GM19438 (cell line): ENCODE measurements at regions not wholly inside any gene's neighbourhood (a gene's known extent, or its start where the extent isn't known, plus 50 kb on each side); places are given as distances from the start of the nearest gene placed in this dataset.

ENCODE experiments used
- ATAC-seq: cut with Tn5 transposase; IDR thresholded peaks from one replicate; pipeline ENCODE4 v1.9.1; 2021; ENCODE audit warnings: low read depth; ENCODE audit not compliant: unreplicated experiment

DNA sequence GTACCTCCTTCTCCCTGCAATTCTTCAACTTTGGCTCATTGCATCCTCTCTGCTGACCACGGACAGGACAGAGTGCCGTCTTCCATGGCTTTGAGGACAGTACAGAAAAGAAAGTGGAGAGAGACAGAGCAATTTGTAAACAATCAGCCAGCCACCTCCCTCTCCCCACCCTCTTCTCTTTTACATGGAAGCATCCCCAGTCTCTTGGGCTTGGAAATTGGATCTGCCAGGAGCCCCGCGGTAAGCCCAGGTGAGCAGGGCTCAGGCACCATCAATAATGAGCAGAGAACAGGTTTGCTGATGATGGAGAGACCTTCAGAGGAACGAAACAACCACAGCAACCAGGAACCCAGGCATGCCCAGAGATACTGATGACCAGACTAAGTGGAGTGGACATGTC lies 194.9 kb upstream of the TNRC6C start:
- ATAC-seq: no peak

DNA sequence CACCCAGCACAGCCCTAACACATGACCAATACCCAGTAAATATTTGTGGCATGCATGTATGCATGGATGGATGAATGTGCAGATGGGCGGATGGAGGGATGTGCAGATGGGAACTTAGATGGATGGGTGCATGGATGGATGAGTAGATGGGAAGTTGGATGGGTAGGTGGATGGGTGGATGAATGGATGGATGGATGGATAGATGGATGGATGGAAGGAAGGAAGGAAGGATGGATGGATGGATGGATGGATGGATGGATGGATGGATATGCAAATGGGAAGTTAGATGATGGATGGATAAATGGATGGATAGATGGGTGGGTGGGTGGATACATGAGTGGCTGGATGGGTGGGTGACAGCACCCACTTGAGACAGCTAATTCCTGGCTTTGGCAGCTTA lies 193.2 kb upstream of the TNRC6C start:
- ATAC-seq: no peak

DNA sequence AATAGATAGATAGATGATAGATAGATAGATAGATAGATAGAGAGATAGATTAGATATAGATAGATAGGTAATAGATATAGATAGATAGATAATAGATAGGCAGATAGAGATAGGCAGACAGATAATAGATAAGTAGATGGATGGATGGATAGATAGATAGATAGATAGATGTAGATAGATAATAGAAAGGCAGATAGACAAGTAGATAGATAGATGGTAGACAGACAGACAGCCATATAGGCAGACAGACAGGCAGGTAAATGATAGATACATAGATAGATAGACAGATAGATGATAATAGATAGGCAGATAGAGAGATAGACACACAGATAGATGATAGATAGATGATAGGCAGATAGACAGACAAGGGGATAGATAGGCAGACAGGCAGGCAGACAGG lies 191.4 kb upstream of the TNRC6C start:
- no peak for ATAC-seq

DNA sequence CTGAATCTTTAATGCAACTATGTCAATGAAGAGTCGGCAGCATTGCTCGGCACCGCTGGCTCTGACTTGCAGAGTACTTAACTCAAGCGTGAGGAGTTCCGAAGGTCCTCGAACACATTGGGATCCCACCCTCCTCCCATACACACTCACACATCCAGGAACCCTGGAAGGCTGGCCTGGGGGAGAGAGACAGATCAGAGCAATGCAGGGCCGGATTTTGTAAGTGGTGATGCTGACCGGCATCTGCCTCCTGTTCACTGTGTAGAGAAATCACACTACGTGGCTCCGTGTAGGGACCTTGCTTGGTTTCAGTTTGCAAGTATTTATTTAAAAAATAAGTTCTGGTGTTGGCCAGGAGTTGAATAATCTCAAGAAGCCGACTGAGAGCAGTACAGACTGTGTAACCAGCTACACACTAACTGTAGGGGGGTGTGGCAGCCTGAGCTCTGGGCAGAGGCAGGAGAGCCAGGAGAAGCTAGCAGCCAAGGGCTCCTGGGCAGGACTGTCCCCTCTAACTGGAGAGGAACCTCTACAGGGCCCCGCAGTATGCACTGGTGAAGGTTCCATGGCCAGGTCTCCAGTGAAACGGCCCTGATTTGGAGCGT lies 190.2 kb upstream of the TNRC6C start:
- ATAC-seq: no peak

DNA sequence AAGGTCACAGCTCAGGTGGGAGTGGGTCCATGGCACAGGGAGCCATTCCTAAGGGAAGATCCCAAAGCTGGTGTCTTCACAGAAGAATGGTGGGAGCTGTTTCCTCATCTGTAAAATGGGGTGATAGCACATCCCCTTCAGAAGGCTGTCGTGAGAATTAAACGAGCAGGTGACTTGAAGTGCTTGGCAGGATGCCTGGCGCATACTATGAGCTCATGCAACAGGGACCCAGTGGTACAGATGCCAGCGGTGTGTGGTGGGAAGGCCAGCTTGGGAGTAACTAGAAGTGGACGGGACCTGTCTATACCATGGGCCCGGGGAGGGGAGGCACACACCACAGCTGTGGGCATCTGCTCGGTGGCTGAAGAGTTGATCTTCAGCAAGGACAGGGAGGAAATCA lies 189.3 kb upstream of the TNRC6C start:
- no peak for ATAC-seq

DNA sequence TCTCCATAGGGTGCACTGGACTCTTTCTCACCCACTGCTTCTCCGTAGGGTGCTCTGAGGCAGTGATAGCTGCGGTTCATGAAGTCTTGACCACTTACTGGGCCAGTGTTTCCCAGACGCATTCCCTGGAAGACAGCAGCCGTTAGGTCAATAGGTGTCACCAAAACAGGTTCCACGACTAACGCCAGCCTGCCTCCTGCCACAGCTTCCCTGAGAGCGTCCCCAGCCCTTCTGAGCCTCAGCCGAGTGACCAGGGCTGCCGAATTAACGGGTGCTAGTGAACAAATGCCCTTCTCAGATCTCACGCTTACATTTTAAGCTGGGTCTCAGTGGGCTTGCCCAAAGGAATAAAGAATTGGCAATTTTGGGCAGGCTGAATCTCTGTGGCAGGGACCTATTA lies 188.7 kb upstream of the TNRC6C start:
- no peak for ATAC-seq

DNA sequence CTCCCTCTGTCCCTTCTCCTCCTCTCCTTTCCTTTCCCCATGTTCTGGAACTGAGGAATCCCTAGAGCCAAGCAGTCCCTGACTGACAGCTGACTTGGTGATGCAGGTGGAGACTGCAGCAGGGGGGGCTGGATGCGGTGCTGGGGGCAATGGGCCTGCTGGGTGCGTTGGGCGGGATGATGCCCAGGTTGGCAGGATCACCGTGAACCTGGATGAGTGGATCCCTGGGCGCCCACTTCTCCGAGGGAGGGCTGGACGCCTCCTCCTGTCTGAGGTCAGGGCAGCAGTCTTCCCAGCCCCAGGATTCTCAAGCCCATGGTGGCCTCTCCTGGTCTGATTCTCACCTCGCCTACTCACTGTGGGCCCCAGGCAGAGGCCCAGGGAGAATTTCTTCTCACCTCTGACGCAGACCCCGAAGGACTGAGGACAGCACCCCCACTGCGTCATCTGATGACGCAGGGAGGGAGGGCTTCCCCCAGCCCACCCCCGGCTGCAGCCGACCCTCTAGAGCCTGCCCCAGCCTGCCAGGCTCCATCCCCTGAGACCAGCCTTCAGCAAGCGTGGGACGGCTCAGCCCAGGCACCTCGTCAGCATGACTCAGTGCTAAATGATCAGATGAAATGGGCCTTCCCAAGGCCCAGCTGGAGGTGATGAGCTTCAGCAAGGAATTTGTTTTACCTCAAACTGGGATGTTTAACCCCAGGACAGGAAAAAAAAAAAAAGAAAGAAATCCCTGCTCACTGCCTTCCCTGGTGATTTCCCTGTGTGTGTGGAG lies 188.0 kb upstream of the TNRC6C start:
- ATAC-seq: no peak

DNA sequence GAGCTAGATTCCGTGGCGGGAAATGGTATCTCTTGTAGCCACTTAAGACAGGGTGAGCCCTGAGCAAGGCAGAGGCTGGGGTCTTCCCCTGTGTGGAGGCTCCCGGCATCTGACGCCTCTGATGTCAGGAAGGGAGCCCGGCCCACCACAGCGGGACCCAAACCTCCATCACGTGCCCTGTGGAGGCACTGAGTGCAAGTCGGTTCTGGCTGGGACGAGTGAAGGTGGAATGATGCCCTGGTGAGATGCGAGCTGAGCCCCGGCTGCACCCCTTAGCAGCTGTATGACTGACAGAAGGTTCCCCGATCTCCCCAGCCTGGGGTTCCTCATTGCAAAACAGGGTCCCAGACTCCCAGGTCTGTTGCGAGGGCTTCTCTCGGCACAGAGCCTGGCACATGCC lies 187.4 kb upstream of the TNRC6C start:
- no peak for ATAC-seq

DNA sequence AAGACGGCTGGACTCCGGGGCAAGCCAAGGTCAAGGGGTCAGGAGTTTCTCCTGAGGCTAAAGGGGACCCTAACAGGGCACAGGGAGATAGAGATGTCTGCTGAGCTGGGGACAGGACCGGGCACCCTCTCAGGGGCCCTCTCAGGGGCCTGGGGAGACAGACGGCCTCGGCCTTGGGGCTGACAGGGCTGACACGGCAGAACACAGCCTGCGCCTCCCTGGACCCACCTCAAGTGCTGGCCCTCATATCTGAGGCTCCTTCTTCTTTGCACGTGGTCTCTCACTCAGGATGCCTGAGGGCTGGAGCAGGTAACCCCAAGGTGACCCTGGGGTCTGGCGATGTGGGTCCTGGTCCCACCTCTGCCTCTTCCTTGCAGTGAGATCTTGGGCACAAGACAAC lies 186.9 kb upstream of the TNRC6C start:
- ATAC-seq: no peak

DNA sequence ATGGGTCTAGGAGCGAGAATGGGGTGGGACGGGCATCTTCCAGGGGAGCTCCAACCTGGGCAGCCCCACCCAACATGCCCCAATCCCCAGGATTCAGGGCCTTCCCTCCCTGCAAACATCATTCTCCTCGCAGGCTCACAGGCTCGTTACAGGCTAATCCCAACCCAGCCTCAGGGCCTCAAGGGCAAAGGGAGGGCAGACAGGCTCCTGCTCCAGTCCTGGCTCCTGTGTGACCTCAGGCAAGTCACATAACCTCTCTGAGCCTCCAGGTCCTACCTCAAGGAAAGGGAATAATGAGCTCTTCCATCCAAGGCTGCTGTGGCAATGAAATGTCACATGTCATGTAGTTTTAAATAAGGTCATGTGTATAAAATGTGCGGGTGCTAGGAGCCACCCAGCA lies 186.5 kb upstream of the TNRC6C start:
- no peak for ATAC-seq

DNA sequence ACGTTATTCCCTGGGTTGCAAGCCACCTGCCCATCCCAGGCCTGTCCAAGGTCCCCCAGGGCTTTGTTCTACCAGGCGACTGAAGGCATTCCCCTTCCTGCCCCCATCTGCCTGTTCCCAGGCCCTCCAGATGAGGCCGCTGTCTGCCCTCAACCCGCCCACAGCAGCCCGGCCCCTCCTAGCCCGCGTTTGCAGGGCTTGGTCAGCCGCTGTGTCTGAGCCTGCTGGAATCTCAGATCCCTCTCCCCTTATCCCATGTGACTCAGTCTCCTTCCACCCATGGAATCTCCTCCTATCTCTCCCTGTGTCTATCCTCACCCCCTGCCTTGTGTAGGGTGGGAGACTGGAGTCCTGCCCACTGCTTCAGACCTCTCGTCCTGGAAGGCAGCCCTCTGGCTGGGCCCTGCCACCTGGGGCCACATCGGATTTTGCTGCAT lies 186.0 kb upstream of the TNRC6C start:
- ATAC-seq: no peak

DNA sequence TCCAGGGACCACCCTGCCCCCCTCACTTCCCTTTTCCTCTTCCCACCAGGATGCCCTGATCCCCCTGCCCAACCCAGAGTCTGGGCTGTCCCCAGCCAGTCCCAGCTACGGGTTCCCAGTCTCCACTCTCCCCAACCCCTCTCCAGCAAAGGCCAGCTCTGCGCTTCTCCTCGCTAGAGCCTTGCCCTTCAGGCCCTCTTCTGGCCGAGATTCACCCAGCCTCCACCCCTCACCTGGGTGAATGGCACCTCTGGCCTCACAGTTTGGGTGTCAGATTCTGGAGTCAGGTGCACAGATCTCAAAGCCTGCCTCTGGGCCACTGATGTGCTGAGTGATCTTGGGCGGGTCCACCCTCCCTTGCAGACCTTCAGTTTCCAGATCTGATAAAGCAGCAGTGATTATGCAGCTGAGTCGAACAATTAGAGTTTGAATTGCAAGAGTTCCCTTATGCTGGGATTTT lies 185.6 kb upstream of the TNRC6C start:
- ATAC-seq: no peak

DNA sequence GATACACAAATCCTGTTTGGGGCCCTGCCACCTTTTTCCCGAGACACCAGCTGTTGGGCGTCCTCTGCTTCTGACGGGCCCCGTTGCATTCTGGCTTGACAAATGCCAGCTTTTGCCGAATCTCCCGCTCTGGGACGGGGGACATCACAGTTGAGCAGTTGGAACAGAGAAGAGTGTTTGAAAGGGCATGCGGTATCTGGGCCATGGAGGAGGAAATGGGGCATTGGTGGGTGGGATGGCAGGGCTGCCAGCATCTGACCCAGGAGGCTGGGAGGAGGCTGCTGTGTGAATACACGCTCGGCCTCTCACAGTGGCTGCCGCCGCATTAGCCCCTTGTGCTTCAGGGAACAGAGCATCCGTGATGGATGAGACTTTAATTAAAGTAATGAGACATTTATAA lies 184.3 kb upstream of the TNRC6C start:
- no peak for ATAC-seq

DNA sequence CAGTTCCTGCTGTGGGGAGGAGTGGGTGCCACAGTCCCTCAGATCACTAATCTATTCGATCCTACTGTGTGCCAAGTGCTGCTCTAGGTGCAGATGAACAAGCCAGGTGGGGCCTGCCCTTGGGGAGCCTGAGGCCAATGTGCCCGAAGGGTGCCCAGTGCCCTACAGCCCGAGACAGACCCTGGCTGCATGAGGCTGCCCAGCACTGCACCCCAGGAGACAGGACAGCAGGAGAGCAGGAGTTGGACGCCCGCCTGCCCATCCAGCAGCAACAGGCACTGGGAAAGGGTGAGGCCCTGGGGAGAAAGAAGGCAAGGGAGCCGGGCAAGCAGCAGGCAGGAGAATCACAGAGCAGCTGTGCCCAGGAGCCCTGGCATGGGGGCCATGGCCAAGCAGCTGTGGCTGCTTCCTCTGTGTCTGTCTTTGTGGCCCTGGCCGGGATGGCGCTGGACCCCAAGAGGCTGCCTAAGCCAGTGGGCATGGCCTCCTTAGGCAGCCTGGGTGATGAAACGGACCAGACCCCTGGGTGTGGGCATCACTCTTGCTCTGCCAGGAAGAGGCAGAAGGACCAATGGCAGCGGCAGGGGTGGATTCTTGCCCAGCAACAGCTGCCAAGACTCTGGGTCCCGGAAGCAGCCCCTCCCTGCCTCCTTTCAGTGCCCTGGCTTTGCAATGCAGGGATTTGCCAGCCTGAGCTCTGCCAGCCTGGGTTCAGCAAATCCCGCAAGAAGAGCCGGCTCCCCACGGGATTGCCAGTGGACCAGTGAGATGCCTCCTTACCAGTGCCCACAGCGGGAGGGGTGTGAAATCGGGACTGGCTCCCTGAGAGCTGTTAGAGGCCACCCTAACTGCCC lies 179.6 kb upstream of the TNRC6C start:
- no peak for ATAC-seq

DNA sequence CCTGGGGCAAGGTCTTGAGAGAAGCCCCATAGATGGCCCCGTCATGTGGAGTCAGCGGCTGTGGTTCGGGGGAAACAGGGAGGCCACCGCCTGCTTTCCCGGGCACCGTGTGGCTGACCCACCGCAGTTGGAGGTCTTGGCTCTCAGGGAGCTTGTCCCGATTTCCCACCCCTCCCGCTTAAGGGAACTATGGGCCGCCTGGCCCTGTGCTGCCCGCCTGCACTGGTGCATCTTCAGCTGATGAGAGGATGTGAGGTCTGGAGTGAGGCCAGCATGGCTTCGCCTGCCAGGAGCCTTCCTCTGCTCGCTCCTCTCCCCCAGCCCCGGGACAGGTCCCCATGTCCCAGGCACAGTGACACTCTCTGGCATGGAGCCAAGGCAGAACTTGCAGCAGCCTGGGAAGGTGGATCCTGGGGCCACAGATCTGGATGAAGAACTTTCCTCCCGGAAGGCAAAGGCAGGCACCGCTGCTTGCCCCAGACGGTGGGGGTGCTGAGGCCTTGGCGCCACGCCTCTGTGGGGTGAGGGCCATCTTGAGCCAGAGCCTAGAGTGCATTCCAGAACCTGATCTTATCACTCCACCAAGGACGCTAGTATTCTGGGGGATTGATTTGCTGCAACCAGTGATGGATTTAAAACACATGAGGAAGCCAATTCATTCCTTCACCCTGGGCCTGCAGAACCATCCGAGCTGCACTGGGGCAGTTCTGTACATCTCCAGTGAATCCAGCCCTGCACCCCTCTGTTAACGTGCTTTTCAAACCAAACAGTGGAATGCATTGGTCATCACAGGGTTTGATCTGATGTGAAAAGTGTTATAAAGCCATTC lies 178.6 kb upstream of the TNRC6C start:
- no peak for ATAC-seq

DNA sequence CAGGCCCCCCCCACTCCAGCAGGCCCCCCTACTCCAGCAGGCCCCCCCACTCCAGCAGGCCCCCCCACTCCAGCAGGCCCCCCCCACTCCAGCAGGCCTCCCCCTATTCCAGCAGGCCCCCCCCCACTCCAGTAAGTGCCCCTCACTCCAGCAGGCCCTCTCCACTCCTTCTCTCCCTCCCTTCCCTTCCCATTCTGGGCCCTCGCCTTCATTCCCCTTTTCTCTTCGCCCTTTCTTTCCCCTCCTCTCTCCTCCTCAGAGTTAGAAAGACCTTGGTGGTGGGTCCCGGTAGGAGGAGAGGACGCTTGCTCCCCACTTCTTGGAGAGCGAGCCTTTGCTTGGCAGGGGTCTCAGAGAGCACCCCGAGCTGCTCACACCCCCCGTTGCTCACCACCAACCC lies 177.0 kb upstream of the TNRC6C start:
- ATAC-seq: no peak

DNA sequence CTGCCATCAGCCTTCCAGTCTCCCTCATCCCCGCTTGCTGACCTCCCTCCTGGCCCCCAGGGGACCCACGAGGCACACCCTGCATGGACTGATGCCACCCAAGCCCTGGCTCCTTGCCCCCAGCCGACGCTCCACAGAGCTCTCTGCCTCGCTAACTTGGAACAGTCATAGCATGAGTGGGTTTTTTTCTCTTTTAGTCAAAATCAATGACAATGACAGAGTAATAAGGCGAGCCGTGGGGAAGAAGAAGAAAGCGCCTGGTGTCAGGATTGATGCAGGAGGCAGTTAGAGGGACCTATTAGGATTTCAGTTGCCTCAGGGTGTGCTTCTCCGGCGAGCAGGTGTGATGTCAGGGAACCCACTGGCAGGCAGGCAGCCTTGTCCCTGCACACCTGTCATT lies 176.3 kb upstream of the TNRC6C start:
- ATAC-seq: no peak

DNA sequence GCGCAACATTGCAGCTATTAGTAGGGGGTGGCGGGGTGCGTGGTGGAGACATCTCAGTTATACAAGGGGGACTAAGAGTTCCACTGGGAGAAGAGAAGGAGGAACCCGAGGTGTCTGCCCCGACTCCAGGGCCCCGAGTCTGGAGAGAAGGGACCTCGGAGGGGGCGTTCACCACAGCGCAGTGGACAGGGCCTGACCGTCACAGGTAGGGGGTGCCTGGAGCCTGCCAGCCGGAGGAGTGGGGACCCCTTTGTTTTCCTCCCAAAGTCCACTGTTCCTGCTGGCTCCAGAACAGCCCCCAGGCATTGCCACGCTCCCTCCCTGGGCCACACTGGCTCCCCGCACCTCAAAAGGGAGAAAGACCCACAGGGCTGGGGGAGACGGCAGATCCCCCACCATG lies 175.9 kb upstream of the TNRC6C start:
- ATAC-seq: no peak

DNA sequence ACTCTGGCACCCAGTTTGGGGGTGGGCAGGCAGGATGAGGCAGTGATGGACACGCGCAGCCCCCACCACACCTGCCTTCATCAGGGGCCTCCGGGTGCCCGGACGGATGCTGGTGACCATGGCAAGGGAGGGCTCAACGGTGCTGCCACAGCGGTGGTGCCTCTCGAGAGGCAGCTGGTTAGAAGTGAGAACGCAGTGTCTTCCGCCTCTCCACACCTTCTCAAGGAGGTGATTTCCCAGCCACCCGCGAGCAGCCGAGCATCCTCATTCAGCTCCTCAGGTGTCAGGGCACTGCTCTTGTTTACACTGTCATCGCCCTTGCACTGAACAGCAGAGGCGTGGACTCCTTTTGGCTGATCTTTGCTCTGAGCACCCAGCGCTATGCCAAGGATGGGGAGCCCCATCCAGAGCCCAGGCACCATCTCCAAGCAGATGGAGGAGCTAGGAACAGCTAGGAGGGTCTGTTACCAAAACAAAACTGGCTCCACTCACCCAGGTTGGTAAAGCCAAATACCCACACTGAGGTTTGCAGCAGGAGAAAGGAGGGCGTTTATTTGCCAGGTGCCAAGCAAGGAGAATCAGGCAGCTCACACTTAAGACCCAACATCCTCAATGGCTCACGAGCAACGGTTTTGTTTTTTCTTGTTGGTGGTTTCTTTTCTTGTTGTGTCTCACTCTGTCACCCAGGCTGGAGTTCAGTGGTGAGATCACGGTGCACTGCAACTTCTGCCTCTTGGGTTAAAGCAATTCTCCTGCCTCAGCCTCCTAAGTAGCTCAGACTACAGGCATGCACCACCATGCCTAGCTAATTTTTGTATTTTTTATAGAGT lies 174.3 kb upstream of the TNRC6C start:
- ATAC-seq: no peak
